LNCAP (cell line): ENCODE measurements at regions not wholly inside any gene's neighbourhood (a gene's known extent, or its start where the extent isn't known, plus 50 kb on each side); places are given as distances from the start of the nearest gene placed in this dataset.
A peak's percentile ranks its signal among the peaks of the same experiment; 100 is the strongest.

Source experiments
- CTCF ChIP-seq: fragments of 450-650 bp; IDR thresholded peaks from 2 replicates; pipeline ENCODE4 v1.5.1; 2017; ENCODE audit warnings: mild to moderate bottlenecking

- no peak for TF ChIP-seq CTCF
These were observed 82.5 kb upstream of the CAST start for GRCh38 chr5:96579711-96580110.

- TF ChIP-seq CTCF, result no peak
These were observed 79.8 kb upstream of the CAST start for GRCh38 chr5:96582343-96582742.

GRCh38 chr5:96584712-96585111, 77.5 kb upstream of the CAST start:
- no peak for TF ChIP-seq CTCF

GRCh38 chr5:96588539-96588938, 73.6 kb upstream of the CAST start:
- no peak for TF ChIP-seq CTCF

- no peak for TF ChIP-seq CTCF
These were observed 71.4 kb upstream of the CAST start for GRCh38 chr5:96590796-96591195.

GRCh38 chr5:96595300-96596090, 66.7 kb upstream of the CAST start:
- peak; percentile 39; the same call in 1 of the 2 replicates for TF ChIP-seq CTCF

- no peak for TF ChIP-seq CTCF
These were observed 64.6 kb upstream of the CAST start for GRCh38 chr5:96597438-96598020.
